ENCODE measurements at regions not wholly inside any gene's neighbourhood (a gene's known extent, or its start where the extent isn't known, plus 50 kb on each side); places are given as distances from the start of the nearest gene placed in this dataset.

DNA sequence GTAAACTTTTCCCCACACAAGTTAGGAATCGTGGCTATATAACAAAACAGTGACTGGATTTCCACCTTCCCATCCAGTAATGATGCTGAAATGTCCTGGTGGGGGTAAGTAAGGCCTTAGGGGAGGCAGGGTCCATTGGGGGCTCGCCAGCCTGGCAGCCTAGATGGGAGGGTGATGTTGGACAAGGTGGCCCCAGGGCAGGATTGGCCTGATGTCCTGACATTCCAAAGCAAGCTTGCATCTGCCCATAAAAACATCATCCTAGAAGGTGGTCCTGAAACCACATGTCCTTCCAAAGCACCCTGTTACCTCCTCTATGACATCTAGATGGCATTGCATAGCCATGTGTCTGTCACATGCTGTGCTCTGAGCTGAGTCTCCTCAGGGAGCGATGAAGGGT, 54.1 kb upstream of the RAB6C start:
- intact Hi-C loops (cut with DNase I): loop anchor here (10.0 kb wide), 2 partner anchors 1191 to 1601 kb away; no protein-coding TSS in a partner anchor
- no peak for DNase-seq (ENCODE audit: low spot score)

DNA sequence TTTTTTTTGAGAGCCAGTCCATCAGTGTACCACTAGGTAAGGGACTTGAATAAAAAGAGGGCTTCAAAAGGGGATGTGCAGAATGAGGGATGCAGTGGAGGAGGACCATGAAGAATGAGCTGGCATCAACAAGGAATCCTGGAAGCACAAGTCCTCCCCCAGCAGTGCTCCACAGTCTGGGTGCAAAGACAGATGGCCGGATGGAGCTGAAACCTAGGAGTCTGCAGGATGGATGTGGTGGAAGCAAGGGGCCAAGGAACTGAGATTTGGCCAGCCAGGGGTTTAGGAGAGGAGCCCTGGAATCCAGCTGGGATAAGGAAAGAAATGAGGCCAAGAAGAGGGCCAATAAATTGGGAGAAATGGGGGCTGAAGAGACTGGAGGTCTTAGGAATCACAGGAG, 51.8 kb upstream of the RAB6C start:
- no peak for DNase-seq (ENCODE audit: low spot score)
- intact Hi-C loops (cut with DNase I): loop anchor here (10.0 kb wide), 2 partner anchors 1193 to 1603 kb away; no protein-coding TSS in a partner anchor

GRCh38 chr2:129929321-129930290, 49.9 kb upstream of the RAB6C start:
- intact Hi-C loops (cut with DNase I): loop anchor here (10.0 kb wide), 2 partner anchors 1195 to 1605 kb away; no protein-coding TSS in a partner anchor
- DNase-seq (ENCODE audit: low spot score): no peak
